ENCODE measurements at regions not wholly inside any gene's neighbourhood (a gene's known extent, or its start where the extent isn't known, plus 50 kb on each side); places are given as distances from the start of the nearest gene placed in this dataset.

DNA sequence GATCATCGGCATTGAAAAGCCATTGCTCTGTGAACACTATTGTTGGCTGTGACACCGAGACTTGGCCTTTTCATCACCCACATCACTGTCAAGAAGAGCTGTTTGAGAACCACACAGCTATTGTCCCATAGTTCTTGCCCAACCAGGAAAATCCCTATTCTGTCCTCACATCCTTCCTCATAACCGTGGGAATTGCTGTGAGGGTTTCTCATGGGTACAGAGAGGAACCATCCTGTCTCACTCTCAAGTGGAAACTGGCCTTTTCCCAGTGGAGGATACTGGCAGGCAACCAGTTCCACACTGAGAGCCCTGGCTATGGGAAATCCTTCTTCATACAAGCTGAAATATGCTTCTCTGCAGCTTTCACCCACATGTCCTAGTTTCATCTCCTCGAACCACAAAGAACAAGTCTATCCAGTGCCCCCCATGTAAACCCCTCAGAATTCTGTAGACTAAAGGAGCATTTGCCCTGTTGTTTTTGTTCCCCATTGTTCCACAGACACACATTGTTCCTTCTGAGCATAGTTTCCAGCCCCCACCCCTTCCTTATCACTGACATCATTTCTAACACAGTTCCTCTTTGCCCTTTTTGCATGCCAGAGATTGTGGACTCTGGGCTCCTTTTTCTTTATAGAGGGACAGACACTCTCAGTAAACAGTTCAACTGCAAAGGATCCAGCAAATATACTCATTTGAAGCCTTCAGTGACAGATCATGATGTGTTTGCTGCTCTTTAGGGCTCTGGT lies 57.8 kb upstream of the C5orf46 start:
- H3K36me3 ChIP-seq (ENCODE audit: control insufficient read depth in 2 of 4, insufficient read depth in 4 of 4, low read length in 3 of 4), result peaks cover 0 to 19% (median 4%) of the 10 kb centered on the region in 4 experiments; a peak in 3 of 8 replicates
- no peak overlapping the region for H3K56ac ChIP-seq (replicated peaks; ENCODE audit: insufficient read length, low read depth, low read length)
- H2AK5ac ChIP-seq (ENCODE audit: low read depth, low read length), result no peak overlapping the region
- H2BK5ac ChIP-seq (ENCODE audit: low read depth, low read length), result no peak overlapping the region
- H3K9ac ChIP-seq (replicated peaks in 1 of 4; ENCODE audit: extremely low read depth in 1 of 4, low read depth in 3 of 4, low read length in 3 of 4), result no peak overlapping the region
- no peak overlapping the region for H2BK12ac ChIP-seq (ENCODE audit: low read depth, low read length)
- H3K4ac ChIP-seq (replicated peaks; ENCODE audit: insufficient read length, low read depth, low read length), result no peak overlapping the region
- no peak overlapping the region for H2BK120ac ChIP-seq (replicated peaks; ENCODE audit: low read depth, low read length)
- H3K23ac ChIP-seq (ENCODE audit: insufficient read length), result no peak overlapping the region
- no peak overlapping the region for H2BK15ac ChIP-seq (ENCODE audit: low read length)
- H3K79me1 ChIP-seq (ENCODE audit: low read depth, low read length), result no peaks in the 10 kb centered on the region
- no peak overlapping the region for H3K14ac ChIP-seq (ENCODE audit: insufficient read length)
- no peak overlapping the region for H2BK20ac ChIP-seq (ENCODE audit: low read length)
- no peak overlapping the region for H4K8ac ChIP-seq (ENCODE audit: extremely low read depth, insufficient read depth, low read length)
- POLR2A ChIA-PET (ENCODE audit: partially characterized antibody), result interaction anchor here (0.6 to 1.0 kb wide), 2 partner anchors 8 to 77 kb away, joined by 3 to 4 read pairs; no protein-coding TSS in a partner anchor
- H4K91ac ChIP-seq (replicated peaks; ENCODE audit: insufficient read length, low read length), result no peak overlapping the region
- no peaks in the 10 kb centered on the region for H3K9me3 ChIP-seq (ENCODE audit: insufficient read depth in 2 of 2, low read depth in 1 of 2, low read length in 1 of 2)
- CTCF ChIA-PET (ENCODE audit: partially characterized antibody), result interaction anchor here (1.0 kb wide), 1 partner anchor 8 kb away, joined by 3 read pairs; no protein-coding TSS in a partner anchor
- H4K5ac ChIP-seq (ENCODE audit: insufficient read length, low read depth, low read length), result no peak overlapping the region
- no peak overlapping the region for H3K4me3 ChIP-seq (ENCODE audit: extremely low read depth in 1 of 4, insufficient read depth in 2 of 4, low read depth in 3 of 4, low read length in 4 of 4)
- H3K4me1 ChIP-seq (replicated peaks in 1 of 4; ENCODE audit: control insufficient read depth in 3 of 4, insufficient read depth in 4 of 4, low read length in 3 of 4), result no peaks in the 10 kb centered on the region
- DNase-seq (ENCODE audit: low read depth in 1 of 2, low spot score in 2 of 2) (no peak), FAIRE-seq (no peak)
- no peak overlapping the region for H3K18ac ChIP-seq (ENCODE audit: extremely low read depth, low read length)
- H3K23me2 ChIP-seq (ENCODE audit: low read depth, low read length), result no peaks in the 10 kb centered on the region
- no peak overlapping the region for H3K27ac ChIP-seq (ENCODE audit: low read depth, low read length)
- no peaks in the 10 kb centered on the region for H4K20me1 ChIP-seq (replicated peaks in 1 of 2; ENCODE audit: control insufficient read depth in 1 of 2, insufficient read depth in 2 of 2, low read length in 2 of 2)
- H3K27me3 ChIP-seq (replicated peaks in 1 of 4; ENCODE audit: control insufficient read depth in 3 of 4, extremely low read depth in 1 of 4, insufficient read depth in 3 of 4, low read length in 3 of 4), result no peaks in the 10 kb centered on the region
- H2AFZ ChIP-seq (ENCODE audit: low read length), result no peak overlapping the region
- H3K79me2 ChIP-seq (ENCODE audit: control insufficient read depth in 1 of 2, insufficient read depth in 2 of 2, low read length in 2 of 2), result no peaks in the 10 kb centered on the region
- WGBS, 2 experiments (ENCODE audit: extremely low coverage in 1 of 2, insufficient coverage in 1 of 2, insufficient read length in 1 of 2, insufficient replicate concordance in 2 of 2, low coverage in 1 of 2, low lambda C conversion rate in 2 of 2, missing lambda C conversion rate in 1 of 2), result 85% methylated on average over 4 of the region's 4 CpGs; no CpG with 5 or more reads in 1 of the 2 experiments
- no peak overlapping the region for H3K4me2 ChIP-seq (ENCODE audit: insufficient read depth in 1 of 2, low read depth in 2 of 2, low read length in 2 of 2)
- TF ChIP-seq SP4 (IDR thresholded peaks at IDR 0.05; ENCODE audit: low read length) (no peak), BCL11A (IDR thresholded peaks at IDR 0.05; ENCODE audit: low read depth in 2 of 2, low read length in 2 of 2) (no peak), SRF (IDR thresholded peaks at IDR 0.05; ENCODE audit: low read depth, low read length) (no peak), CEBPB (IDR thresholded peaks at IDR 0.05; ENCODE audit: low read depth, low read length) (no peak), KDM5A (IDR thresholded peaks at IDR 0.05; ENCODE audit: low read length) (no peak), TEAD4 (IDR thresholded peaks at IDR 0.05; ENCODE audit: low read depth, low read length) (no peak), SP1 (IDR thresholded peaks at IDR 0.05; ENCODE audit: low read depth, low read length) (no peak), SP2 (IDR thresholded peaks at IDR 0.05; ENCODE audit: low read length) (no peak), EZH2 (IDR thresholded peaks at IDR 0.05; ENCODE audit: low read depth, low read length, severe bottlenecking) (no peak), GABPA (IDR thresholded peaks at IDR 0.05; ENCODE audit: borderline replicate concordance, insufficient read depth, low read length) (no peak), CREB1 (IDR thresholded peaks at IDR 0.05) (no peak), ASH2L (IDR thresholded peaks at IDR 0.05; ENCODE audit: low read length) (no peak), CHD1 (IDR thresholded peaks at IDR 0.05; ENCODE audit: low read depth, low read length) (no peak), POU5F1 (IDR thresholded peaks at IDR 0.05; ENCODE audit: low read depth, low read length) (no peak)
- TF ChIP-seq, protein P1, sequence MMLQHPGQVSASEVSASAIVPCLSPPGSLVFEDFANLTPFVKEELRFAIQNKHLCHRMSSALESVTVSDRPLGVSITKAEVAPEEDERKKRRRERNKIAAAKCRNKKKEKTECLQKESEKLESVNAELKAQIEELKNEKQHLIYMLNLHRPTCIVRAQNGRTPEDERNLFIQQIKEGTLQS (IDR thresholded peaks at IDR 0.05; ENCODE audit: insufficient read depth, low read depth, low read length), result no peak

Measured in H1 (cell line).